ENCODE measurements at regions not wholly inside any gene's neighbourhood (a gene's known extent, or its start where the extent isn't known, plus 50 kb on each side); places are given as distances from the start of the nearest gene placed in this dataset.
"Not testable (repeated sequence)": the region's sequence is repeated elsewhere in the genome, so short reads cannot be mapped to it uniquely, and the experiment has no call there.

GRCh38 chr7:80292634-80293033 lies 158.0 kb downstream of the GNAI1 start:
- not testable (repeated sequence) for DNase-seq (ENCODE audit: low spot score)

- DNase-seq (ENCODE audit: low spot score) = peak; percentile 86
Observed at GRCh38 chr7:80288175-80289122, 153.8 kb downstream of the GNAI1 start.

GRCh38 chr7:80287400-80288174 lies 153.0 kb downstream of the GNAI1 start:
- no peak for DNase-seq (ENCODE audit: low spot score)

- DNase-seq (ENCODE audit: low spot score) = no peak
Observed at GRCh38 chr7:80286611-80287010, 152.0 kb downstream of the GNAI1 start.

- peak; percentile 39 for DNase-seq (ENCODE audit: low spot score)
Observed at GRCh38 chr7:80284855-80285254, 150.2 kb downstream of the GNAI1 start.

- no peak for DNase-seq (ENCODE audit: low spot score)
Observed at GRCh38 chr7:80279760-80280159, 145.1 kb downstream of the GNAI1 start.

- DNase-seq (ENCODE audit: low spot score) = no peak
Observed at GRCh38 chr7:80278737-80279136, 144.1 kb downstream of the GNAI1 start.

- peak; percentile 62 for DNase-seq (ENCODE audit: low spot score)
Observed at GRCh38 chr7:80277434-80278427, 143.1 kb downstream of the GNAI1 start.

Measured in A172 (cell line).